SK-N-DZ (cell line): ENCODE measurements at regions not wholly inside any gene's neighbourhood (a gene's known extent, or its start where the extent isn't known, plus 50 kb on each side); places are given as distances from the start of the nearest gene placed in this dataset.

Experiments used
- DNase-seq: peaks from one replicate; pipeline ENCODE4 v3.0.0-alpha.2; 2015; ENCODE audit warnings: low spot score

GRCh38 chrX:39592776-39593175 lies 505.0 kb downstream of the BCOR start:
- DNase-seq, result no peak

- no peak for DNase-seq
These were observed 501.8 kb downstream of the BCOR start for GRCh38 chrX:39595977-39596376.

- DNase-seq, result no peak
These were observed 501.3 kb downstream of the BCOR start for GRCh38 chrX:39596437-39596836.

GRCh38 chrX:39599339-39599738 lies 498.4 kb downstream of the BCOR start:
- no peak for DNase-seq

DNA sequence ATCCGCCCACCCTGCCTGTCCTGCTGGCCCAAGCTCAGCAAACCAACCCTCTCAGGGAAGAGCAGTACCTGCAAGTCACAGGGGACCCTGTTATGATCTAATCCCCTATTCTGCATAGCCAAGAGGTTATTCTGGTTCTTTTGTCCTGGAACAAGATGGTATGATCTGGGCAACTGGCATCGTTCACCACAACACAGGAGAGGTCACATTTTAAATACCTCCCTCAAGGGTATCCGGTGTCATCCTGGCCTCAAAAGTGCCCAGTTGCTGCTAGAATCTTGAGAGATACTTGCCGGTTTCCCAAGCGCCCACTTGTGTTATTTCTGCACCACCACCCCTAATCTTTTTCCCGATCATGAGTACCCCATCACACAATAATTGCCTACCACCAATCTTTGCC lies 497.5 kb downstream of the BCOR start:
- DNase-seq, result no peak

- DNase-seq, result peak; percentile 24
These were observed 496.3 kb downstream of the BCOR start for GRCh38 chrX:39601231-39602177.

DNA sequence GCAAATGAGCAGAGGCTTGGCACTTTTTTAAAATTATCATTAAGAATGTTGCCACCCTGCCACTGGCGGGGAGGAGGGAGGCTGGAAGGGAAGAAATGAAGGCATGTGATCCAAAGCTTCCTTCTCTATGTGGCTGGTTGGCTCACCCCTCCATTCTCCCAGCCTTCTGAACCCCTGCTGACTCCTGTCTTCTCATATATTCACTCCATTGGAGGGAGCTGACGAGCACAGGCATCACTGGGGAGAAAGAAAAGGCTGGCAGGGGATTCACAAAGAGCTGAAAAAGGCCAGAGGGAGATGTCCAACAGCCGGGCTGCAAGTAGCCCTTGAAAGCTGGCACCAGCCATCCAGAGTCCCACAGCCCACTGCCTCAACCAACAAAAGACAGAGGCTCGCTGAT lies 495.6 kb downstream of the BCOR start:
- peak; percentile 30 for DNase-seq

GRCh38 chrX:39603230-39603629 lies 494.5 kb downstream of the BCOR start:
- DNase-seq, result no peak

DNA sequence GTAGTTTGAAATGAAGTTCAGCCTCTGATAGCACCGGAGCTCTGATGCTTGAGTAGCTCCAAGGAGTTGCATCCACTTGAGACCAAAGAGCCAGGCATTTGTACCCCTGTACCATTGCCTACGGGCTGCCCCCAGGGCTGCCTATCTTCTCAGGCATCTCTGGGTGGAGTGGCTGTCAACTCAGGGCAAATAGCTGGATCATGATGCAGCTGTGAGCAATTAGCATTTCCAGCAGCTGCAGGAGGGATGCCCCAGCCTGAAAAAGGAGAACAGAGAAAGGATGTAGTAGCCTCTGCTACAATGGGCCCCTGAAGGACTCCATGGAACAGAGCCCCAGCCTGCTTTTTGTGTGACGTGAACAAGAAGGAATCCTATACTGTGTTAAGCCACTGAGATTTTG lies 492.6 kb downstream of the BCOR start:
- DNase-seq, result peak; percentile 35

GRCh38 chrX:39605866-39606265 lies 491.9 kb downstream of the BCOR start:
- no peak for DNase-seq

- DNase-seq, result no peak
These were observed 487.8 kb downstream of the BCOR start for GRCh38 chrX:39609941-39610340.

DNA sequence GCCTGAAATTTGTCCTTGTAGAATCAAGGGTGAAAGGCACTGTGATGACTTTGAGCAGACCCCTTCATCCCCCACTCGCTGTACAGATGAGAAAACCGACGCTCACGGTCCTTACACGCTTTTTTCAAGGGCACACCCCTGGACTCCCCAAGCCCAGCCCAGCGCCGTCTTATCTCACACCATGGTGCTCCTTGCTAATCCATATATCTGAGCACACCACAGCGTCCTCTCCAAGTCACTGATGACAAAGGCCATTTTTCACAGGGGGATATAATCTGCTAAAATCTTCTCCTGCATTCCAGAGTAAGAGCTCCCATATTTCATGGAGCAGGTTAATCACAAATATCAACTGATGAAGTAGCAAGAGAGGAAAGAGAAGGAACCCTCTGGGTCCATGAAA lies 486.3 kb downstream of the BCOR start:
- DNase-seq, result no peak

- DNase-seq, result no peak
These were observed 484.2 kb downstream of the BCOR start for GRCh38 chrX:39613482-39613995.

DNA sequence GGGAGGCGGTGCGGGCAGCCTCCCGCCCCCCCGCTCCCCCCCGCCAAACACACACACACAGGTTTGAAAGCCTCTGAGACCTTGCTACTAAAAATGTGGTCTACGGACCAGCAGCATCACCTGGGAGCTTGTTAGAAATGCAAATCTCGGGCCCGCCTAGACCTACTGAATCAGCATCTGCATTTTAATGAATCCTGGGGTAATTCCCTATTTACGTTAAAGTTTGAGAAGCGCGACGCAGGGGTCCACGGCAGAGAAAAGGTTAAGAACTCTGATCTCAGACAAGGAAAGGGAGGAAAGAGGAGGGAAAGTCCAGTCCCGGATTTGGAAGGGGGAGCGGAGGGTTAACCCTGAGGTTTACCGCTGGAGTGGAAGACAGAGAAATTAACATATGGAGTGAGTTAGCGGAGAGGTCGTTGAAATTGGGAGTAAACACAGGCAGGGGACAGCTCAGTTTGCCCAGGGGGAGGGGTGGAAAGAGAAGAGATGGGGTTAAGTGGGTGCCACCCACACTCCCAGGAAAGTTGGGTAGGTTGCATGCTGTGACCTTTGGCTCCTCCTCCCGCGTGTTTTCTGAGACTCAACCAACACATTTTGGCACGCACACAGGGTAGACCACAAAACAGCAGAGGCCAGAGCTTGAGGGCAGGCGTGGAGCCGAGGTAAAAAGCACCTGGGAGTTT lies 483.6 kb downstream of the BCOR start:
- DNase-seq, result no peak

- no peak for DNase-seq
These were observed 483.1 kb downstream of the BCOR start for GRCh38 chrX:39614680-39614998.

GRCh38 chrX:39616098-39616729 lies 481.5 kb downstream of the BCOR start:
- no peak for DNase-seq

GRCh38 chrX:39616731-39617130 lies 481.0 kb downstream of the BCOR start:
- peak; percentile 65 for DNase-seq

GRCh38 chrX:39618178-39618577 lies 479.6 kb downstream of the BCOR start:
- no peak for DNase-seq

- no peak for DNase-seq
These were observed 478.4 kb downstream of the BCOR start for GRCh38 chrX:39619182-39620009.

DNA sequence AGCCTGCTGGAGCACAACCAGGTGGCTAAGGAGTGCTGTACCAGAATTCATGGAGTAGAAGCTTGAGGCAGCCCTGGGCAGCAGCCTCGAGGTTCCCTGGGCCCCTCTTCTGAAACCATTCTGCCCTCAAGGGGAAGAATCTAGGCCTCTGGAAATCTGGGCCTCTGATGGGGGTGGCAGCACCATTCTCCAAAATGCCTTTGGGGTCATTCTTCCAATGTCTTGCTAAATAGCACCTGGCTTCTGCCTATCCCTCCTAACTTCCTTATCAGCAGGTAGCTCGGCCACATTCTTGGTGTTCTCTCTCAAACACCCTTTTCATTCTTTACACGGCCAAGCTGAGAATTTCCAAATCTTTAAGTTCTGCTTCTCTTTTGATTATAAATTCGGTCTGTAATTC lies 473.6 kb downstream of the BCOR start:
- no peak for DNase-seq

GRCh38 chrX:39625810-39626209 lies 471.9 kb downstream of the BCOR start:
- no peak for DNase-seq
